ENCODE measurements at regions not wholly inside any gene's neighbourhood (a gene's known extent, or its start where the extent isn't known, plus 50 kb on each side); places are given as distances from the start of the nearest gene placed in this dataset.
A peak's percentile ranks its signal among the peaks of the same experiment; 100 is the strongest.

GRCh38 chr15:98167722-98168268 lies 207.3 kb downstream of the ARRDC4 start:
- no peaks in the 10 kb centered on the region for H3K27me3 ChIP-seq
- in situ Hi-C loops (cut with MboI; ENCODE audit: low pct_ligation_motif_present in 1 of 4, low pct_unique_long_range_greater_than_20kb in 1 of 4, low sequenced_read_pairs in 3 of 4) (no loop called here), intact Hi-C loops (cut with DNase I; ENCODE audit: low total_unique reads) (no loop called here)
- no peak overlapping the region for H3K4me3 ChIP-seq
- no peak for TF ChIP-seq CTCF (IDR thresholded peaks at IDR 0.05)
- TF ChIP-seq EP300 (IDR thresholded peaks at IDR 0.05; ENCODE audit: low read depth) = no peak
- TF ChIP-seq POLR2AphosphoS5 (IDR thresholded peaks at IDR 0.05) = no peak
- TF ChIP-seq POLR2A (IDR thresholded peaks at IDR 0.05) = no peak
- WGBS, 2 donors (ENCODE audit: low coverage in 1 of 2) = 63 to 75% methylated on average over 1 to 4 of the region's 4 CpGs
- H3K9me3 ChIP-seq = no peaks in the 10 kb centered on the region
- DNase-seq = no peak
- no peak overlapping the region for H3K27ac ChIP-seq
- no peaks in the 10 kb centered on the region for H3K4me1 ChIP-seq
- no peaks in the 10 kb centered on the region for H3K36me3 ChIP-seq

- H3K36me3 ChIP-seq = no peaks in the 10 kb centered on the region
- intact Hi-C loops (cut with DNase I; ENCODE audit: low total_unique reads) (no loop called here), in situ Hi-C loops (cut with MboI; ENCODE audit: low pct_ligation_motif_present in 1 of 4, low pct_unique_long_range_greater_than_20kb in 1 of 4, low sequenced_read_pairs in 3 of 4) (no loop called here)
- DNase-seq = no peak
- 75 to 76% methylated on average over 2 to 9 of the region's 9 CpGs for WGBS, 2 donors (ENCODE audit: low coverage in 1 of 2)
- H3K9me3 ChIP-seq = no peaks in the 10 kb centered on the region
- no peaks in the 10 kb centered on the region for H3K4me1 ChIP-seq
- H3K27me3 ChIP-seq = peaks cover 6% of the 10 kb centered on the region
- no peak for TF ChIP-seq POLR2A (IDR thresholded peaks at IDR 0.05)
- TF ChIP-seq EP300 (IDR thresholded peaks at IDR 0.05; ENCODE audit: low read depth) = no peak
- no peak for TF ChIP-seq CTCF (IDR thresholded peaks at IDR 0.05)
- TF ChIP-seq POLR2AphosphoS5 (IDR thresholded peaks at IDR 0.05) = no peak
- H3K4me3 ChIP-seq = no peak overlapping the region
- no peak overlapping the region for H3K27ac ChIP-seq
Measured at GRCh38 chr15:98169551-98169950, 209.0 kb downstream of the ARRDC4 start.

GRCh38 chr15:98174286-98174685 lies 213.8 kb downstream of the ARRDC4 start:
- intact Hi-C loops (cut with DNase I; ENCODE audit: low total_unique reads) = no loop called here
- Histone ChIP-seq H3K27me3 (peaks cover 19% of the 10 kb centered on the region), H3K36me3 (no peaks in the 10 kb centered on the region), H3K27ac (no peak overlapping the region), H3K4me1 (peaks cover 0 to 5% (median 2%) of the 10 kb centered on the region in 4 donors), H3K9me3 (no peaks in the 10 kb centered on the region), H3K4me3 (no peak overlapping the region)
- in situ Hi-C loops (cut with MboI; ENCODE audit: low pct_ligation_motif_present in 1 of 4, low pct_unique_long_range_greater_than_20kb in 1 of 4, low sequenced_read_pairs in 3 of 4) = loop anchor here in 2 of 4 donors (10.0 kb wide), 1 partner anchor 269 kb away; no protein-coding TSS in a partner anchor
- WGBS, 2 donors (ENCODE audit: low coverage in 1 of 2) = 18 to 20% methylated on average over 2 to 3 of the region's 3 CpGs
- peak; percentile 11 for DNase-seq
- TF ChIP-seq POLR2A (IDR thresholded peaks at IDR 0.05) = no peak
- TF ChIP-seq CTCF (IDR thresholded peaks at IDR 0.05) = peak in 1 of 5 experiments; percentile 36

GRCh38 chr15:98174841-98175240 lies 214.3 kb downstream of the ARRDC4 start:
- WGBS, 2 donors (ENCODE audit: low coverage in 1 of 2) = 80 to 88% methylated on average over 1 to 3 of the region's 3 CpGs
- H3K36me3 ChIP-seq = no peaks in the 10 kb centered on the region
- TF ChIP-seq EP300 (IDR thresholded peaks at IDR 0.05; ENCODE audit: low read depth) = no peak
- in situ Hi-C loops (cut with MboI; ENCODE audit: low pct_ligation_motif_present in 1 of 4, low pct_unique_long_range_greater_than_20kb in 1 of 4, low sequenced_read_pairs in 3 of 4) = loop anchor here (5.0 to 25.0 kb wide), 3 partner anchors 263 to 278 kb away; no protein-coding TSS in a partner anchor
- H3K27me3 ChIP-seq = peaks cover 24% of the 10 kb centered on the region
- H3K4me1 ChIP-seq = peaks cover 0 to 5% (median 2%) of the 10 kb centered on the region in 4 donors
- DNase-seq = no peak
- no peak overlapping the region for H3K27ac ChIP-seq
- no peaks in the 10 kb centered on the region for H3K9me3 ChIP-seq
- intact Hi-C loops (cut with DNase I; ENCODE audit: low total_unique reads) = loop anchor here (5.0 kb wide), 1 partner anchor 273 kb away; no protein-coding TSS in a partner anchor
- H3K4me3 ChIP-seq = no peak overlapping the region
